Adrenal gland (tissue), 9 donors: ENCODE measurements at regions not wholly inside any gene's neighbourhood (a gene's known extent, or its start where the extent isn't known, plus 50 kb on each side); places are given as distances from the start of the nearest gene placed in this dataset.

Experiments used
- DNase-seq, 7 donors: peaks; one replicate each; pipeline ENCODE4 v3.0.0-alpha.2; 2019 to 2020
- H3K27ac ChIP-seq, 5 donors: fragments of 200-600 bp; sonication (generic) in 4 of 5; 1 replicate in 3 of 5; 2 replicates in 2 of 5; pipeline versions ENCODE4 v1.5.1 to v1.8.0; 2016 to 2020; ENCODE audit warnings: mild to moderate bottlenecking in 1 of 5
- H3K27me3 ChIP-seq: fragments of 200-600 bp; 2 replicates; pipeline ENCODE4 v1.8.0; 2021
- H3K36me3 ChIP-seq, 2 donors: fragments of 200-600 bp; replicated peaks in 1 of 2; 1 replicate in 1 of 2; 2 replicates in 1 of 2; pipeline versions ENCODE4 v1.5.1 to v1.8.0; 2018 to 2022
- H3K4me1 ChIP-seq, 2 donors: fragments of 200-600 bp; replicated peaks in 1 of 2; 1 replicate in 1 of 2; 2 replicates in 1 of 2; pipeline versions ENCODE4 v1.5.1 to v1.8.0; 2018 to 2021
- H3K4me3 ChIP-seq, 4 donors: fragments of 200-600 bp; sonication (generic) in 3 of 4; one replicate each; pipeline ENCODE4 v1.5.1; 2016 to 2018
- H3K9me3 ChIP-seq, 3 donors: fragments of 200-600 bp; sonication (generic) in 1 of 3; replicated peaks in 1 of 3; 1 replicate in 2 of 3; 2 replicates in 1 of 3; pipeline versions ENCODE4 v1.5.1 to v1.8.0; 2016 to 2021
- CTCF ChIP-seq, 6 experiments: fragments of 450-650 bp in 4 of 6; fragments of 200-600 bp in 2 of 6; sonication (generic) in 1 of 6; IDR thresholded peaks; 1 replicate in 5 of 6; 2 replicates in 1 of 6; pipeline versions ENCODE4 v1.5.1 to v1.8.0; 2016 to 2021; ENCODE audit warnings: antibody characterized with exemption in 6 of 6, mild to moderate bottlenecking in 2 of 6, moderate library complexity in 1 of 6
- POLR2A ChIP-seq, 2 donors: fragments of 450-650 bp; IDR thresholded peaks; one replicate each; pipeline ENCODE4 v1.6.1; 2017; ENCODE audit warnings: antibody characterized with exemption in 2 of 2, mild to moderate bottlenecking in 2 of 2, moderate library complexity in 1 of 2
- WGBS, 4 donors: extraction: QIAGEN DNeasy Blood & Tissue Kit in 2 of 4; methylation state at CpG; one replicate each; pipeline versions ENCODE4 v1.1.5 to v1.1.7; 2013 to 2017; 5-methylcytosine and 5-hydroxymethylcytosine counted together
- intact Hi-C, 2 donors: fragments of 100-400 bp; cut with DNase I; formaldehyde crosslinking; loops; one replicate each; pipeline versions ENCODE4 v1.14.1 to v1.15.0; 2022 to 2023
- donor health status: healthy with polysubstance abuse.
- donor health status: Bipolar disorder and iron deficiency.
- donor health status: DM: yes; HTN: yes; CAD: no.
- donor health status: DM: no; HTN: no; CAD: no.
- donor health status: DM: no; HTN: no; CAD: no.

- Histone ChIP-seq H3K27me3 (no peaks in the 10 kb centered on the region), H3K9me3 (peaks cover 0 to 4% (median 0%) of the 10 kb centered on the region in 3 donors), H3K4me3 (no peak overlapping the region), H3K36me3 (no peaks in the 10 kb centered on the region), H3K27ac (no peak overlapping the region), H3K4me1 (no peaks in the 10 kb centered on the region)
- WGBS, 4 donors, result 81 to 94% (median 87%) methylated on average over 1 of the region's 1 CpG
- intact Hi-C loops, result no loop called here
- TF ChIP-seq CTCF (IDR thresholded peaks at IDR 0.05) (no peak), POLR2A (IDR thresholded peaks at IDR 0.05) (no peak)
- peak in 2 of 7 donors; percentile 20 to 39 for DNase-seq
These were observed 621.0 kb upstream of the CXADR start for GRCh38 chr21:16891821-16892220.

DNA sequence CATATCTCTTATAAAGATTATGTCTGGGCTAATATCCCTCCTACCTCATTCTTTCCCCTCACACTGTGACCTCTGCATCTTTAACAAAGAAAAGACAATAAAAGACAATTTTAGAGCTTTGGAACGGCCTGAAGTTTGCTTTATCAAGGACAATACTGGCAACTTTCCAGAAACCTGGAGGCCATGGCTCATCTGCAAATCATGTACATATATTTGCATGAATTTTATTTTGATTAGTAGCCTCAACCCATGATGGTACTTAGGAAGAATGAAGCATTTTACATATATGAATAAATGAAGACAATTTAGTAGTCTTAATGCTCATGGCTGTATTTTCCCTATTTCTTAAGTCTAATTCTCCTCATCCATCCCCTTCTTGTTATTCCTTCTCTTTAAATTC, 612.2 kb upstream of the CXADR start:
- Histone ChIP-seq H3K4me1 (peaks cover 0 to 9% of the 10 kb centered on the region in 2 donors), H3K9me3 (no peaks in the 10 kb centered on the region), H3K27ac (no peak overlapping the region), H3K27me3 (no peaks in the 10 kb centered on the region), H3K36me3 (no peaks in the 10 kb centered on the region), H3K4me3 (no peak overlapping the region)
- WGBS, 4 donors, result 29 to 43% (median 32%) methylated on average over 1 of the region's 1 CpG
- intact Hi-C loops, result no loop called here
- peak in 1 of 7 donors; percentile 8 for DNase-seq
- TF ChIP-seq POLR2A (IDR thresholded peaks at IDR 0.05) (no peak), CTCF (IDR thresholded peaks at IDR 0.05) (no peak)

GRCh38 chr21:16908077-16908476, 604.8 kb upstream of the CXADR start:
- intact Hi-C loops, result no loop called here
- 68 to 91% (median 86%) methylated on average over 1 of the region's 1 CpG for WGBS, 4 donors
- no peak overlapping the region for H3K27ac ChIP-seq
- DNase-seq, result peak in 4 of 7 donors; percentile 19 to 66 (median 57)
- H3K9me3 ChIP-seq, result no peaks in the 10 kb centered on the region
- H3K27me3 ChIP-seq, result no peaks in the 10 kb centered on the region
- TF ChIP-seq POLR2A (IDR thresholded peaks at IDR 0.05), result no peak
- no peak for TF ChIP-seq CTCF (IDR thresholded peaks at IDR 0.05)
- no peak overlapping the region for H3K4me3 ChIP-seq
- peaks cover 14 to 18% of the 10 kb centered on the region in 2 donors for H3K4me1 ChIP-seq
- no peaks in the 10 kb centered on the region for H3K36me3 ChIP-seq

DNA sequence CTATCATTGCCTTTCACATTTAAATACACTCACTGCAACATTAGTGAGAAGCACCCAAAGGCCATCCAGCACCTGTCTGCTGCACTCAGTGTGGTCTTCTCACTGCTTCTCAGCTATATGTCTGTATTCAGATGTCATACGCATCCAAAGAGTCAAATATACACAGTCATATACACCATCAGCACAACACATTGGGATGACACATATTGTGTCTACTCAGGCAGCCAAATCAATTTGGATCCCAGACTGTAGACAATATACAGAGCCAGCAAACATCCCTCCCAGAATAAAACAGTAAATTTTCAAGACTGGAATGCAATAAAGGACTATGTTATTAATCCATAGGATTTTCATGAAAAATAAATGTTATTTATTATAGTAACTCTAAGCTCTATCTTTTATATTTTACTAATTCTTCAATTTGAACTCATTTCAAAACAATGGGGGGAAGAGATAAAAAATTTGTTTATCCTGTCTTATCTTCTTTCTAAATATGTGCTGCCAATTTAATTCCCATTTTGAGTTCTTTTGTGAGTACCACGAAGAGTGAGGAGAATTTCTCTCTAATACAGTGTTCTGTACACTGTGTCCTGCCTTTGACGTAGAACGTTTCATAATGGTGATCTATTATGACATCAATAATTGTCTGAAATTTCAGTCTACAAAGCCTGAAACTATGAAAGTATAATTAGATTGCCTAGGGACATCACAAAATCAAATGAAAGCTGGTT, 602.2 kb upstream of the CXADR start:
- H3K36me3 ChIP-seq, result no peaks in the 10 kb centered on the region
- TF ChIP-seq POLR2A (IDR thresholded peaks at IDR 0.05), result no peak
- TF ChIP-seq CTCF (IDR thresholded peaks at IDR 0.05), result no peak
- H3K4me3 ChIP-seq, result no peak overlapping the region
- intact Hi-C loops, result no loop called here
- DNase-seq, result no peak
- peak overlapping the region in 4 of 5 donors; percentile 30 to 69 (median 41) for H3K27ac ChIP-seq
- WGBS, 4 donors, result 37 to 43% (median 39%) methylated on average over 4 of the region's 4 CpGs
- H3K4me1 ChIP-seq, result peaks cover 14 to 18% of the 10 kb centered on the region in 2 donors
- no peaks in the 10 kb centered on the region for H3K9me3 ChIP-seq
- no peaks in the 10 kb centered on the region for H3K27me3 ChIP-seq
